Suprapubic skin (tissue), 4 donors: ENCODE measurements at regions not wholly inside any gene's neighbourhood (a gene's known extent, or its start where the extent isn't known, plus 50 kb on each side); places are given as distances from the start of the nearest gene placed in this dataset.

Experiments
- CTCF ChIP-seq, 2 donors: fragments of 200-600 bp in 1 of 2; fragments of 450-650 bp in 1 of 2; sonication (generic) in 1 of 2; IDR thresholded peaks; one replicate each; pipeline ENCODE4 v1.5.1; 2016 to 2019; ENCODE audit warnings: antibody characterized with exemption in 2 of 2, mild to moderate bottlenecking in 1 of 2, moderate library complexity in 1 of 2
- POLR2A ChIP-seq, 2 donors: fragments of 450-650 bp; IDR thresholded peaks; one replicate each; pipeline ENCODE4 v1.6.1; 2017; ENCODE audit warnings: antibody characterized with exemption in 2 of 2, mild to moderate bottlenecking in 2 of 2, moderate library complexity in 2 of 2
- POLR2AphosphoS5 ChIP-seq, 3 donors: sonication (generic); formaldehyde crosslinking; IDR thresholded peaks; one replicate each; pipeline ENCODE4 v1.6.1; 2017; ENCODE audit warnings: antibody characterized with exemption in 3 of 3

GRCh38 chr2:8566155-8566670, 115.6 kb upstream of the ID2 start:
- TF ChIP-seq CTCF (IDR thresholded peaks at IDR 0.05) (no peak), POLR2A (IDR thresholded peaks at IDR 0.05) (no peak), POLR2AphosphoS5 (IDR thresholded peaks at IDR 0.05) (no peak)
